ELF-1 (cell line): ENCODE measurements at regions not wholly inside any gene's neighbourhood (a gene's known extent, or its start where the extent isn't known, plus 50 kb on each side); places are given as distances from the start of the nearest gene placed in this dataset.
A peak's percentile ranks its signal among the peaks of the same experiment; 100 is the strongest.

ENCODE experiments used
- DNase-seq: peaks from one replicate; pipeline ENCODE4 v3.0.0-alpha.2; 2016; ENCODE audit warnings: low read depth, low spot score

DNA sequence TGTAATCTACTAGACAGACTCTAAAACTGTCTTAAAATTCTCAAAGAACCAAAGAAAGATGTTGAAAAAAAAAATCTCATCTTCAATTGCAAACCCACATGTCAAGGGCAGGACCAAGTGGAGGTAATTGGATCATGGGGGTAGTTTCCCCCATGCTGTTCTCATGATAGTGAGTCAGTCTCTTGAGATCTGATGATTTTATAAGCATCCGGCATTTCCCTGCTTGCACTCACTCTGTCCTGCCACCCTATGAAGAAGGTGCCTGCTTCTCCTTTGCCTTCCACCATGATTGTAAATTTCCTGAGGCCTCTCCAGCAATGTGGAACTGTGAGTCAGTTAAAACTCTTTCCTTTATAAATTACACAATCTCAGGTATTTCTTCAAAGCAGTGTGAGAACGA, 257.0 kb downstream of the HHIPL2 start:
- no peak for DNase-seq

DNA sequence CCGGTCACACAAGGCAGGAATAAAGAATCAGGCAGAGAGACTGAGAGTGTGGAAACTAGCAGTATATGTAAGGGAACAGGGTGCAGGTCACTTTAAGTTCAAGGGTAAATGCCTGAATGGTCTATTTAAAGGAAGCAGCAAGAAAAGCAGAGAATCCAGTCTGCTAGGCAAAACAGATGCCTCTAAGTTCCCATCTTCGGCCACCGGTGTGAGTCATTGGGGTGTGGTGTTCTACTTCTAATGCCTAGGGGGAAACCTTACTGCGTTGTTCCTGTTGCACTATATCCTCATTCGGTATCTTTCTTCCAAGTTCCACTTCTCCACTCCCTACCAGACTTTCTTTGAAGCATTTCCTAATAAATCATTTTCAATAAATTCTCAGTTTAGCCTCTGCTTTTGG, 259.9 kb downstream of the HHIPL2 start:
- DNase-seq, result peak; percentile 33

DNA sequence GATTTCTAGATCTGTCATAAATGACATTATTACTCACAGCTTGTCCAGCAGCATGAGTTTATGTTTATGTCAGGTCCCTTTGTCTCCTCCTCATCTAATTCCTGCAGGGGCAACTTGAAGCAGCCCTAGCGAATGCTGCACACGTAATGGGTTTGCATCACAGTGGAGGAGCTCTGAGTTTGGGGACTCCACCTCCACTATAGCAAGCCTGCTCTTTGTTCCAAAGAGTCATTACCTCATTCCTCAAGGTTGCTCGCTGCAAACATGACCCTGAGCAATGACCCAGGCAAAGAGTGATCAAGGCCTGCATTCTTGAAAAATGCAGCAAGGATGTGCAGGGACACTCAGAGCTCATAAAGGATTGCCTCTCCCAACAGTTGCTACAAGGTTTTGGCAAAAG, 261.9 kb downstream of the HHIPL2 start:
- peak; percentile 18 for DNase-seq

DNA sequence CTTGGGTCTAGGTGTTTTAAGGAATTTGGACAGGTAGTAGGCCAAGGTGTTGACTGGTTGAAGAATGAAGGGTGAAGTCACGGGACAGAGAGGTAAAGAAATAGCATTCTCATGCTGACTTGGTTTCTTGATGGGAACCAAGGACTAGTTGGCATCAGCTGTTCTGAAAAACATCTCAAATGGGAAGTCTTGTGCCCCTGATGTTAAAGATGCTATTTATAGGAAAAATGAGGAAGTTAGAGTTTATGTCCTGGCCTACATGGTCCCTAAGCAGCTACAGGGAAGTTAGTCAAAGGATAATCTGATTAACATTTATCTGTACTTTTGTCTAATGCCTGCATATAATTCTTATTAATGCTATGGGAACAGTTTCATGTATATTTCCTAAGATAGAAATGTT, 262.4 kb downstream of the HHIPL2 start:
- DNase-seq, result no peak

DNA sequence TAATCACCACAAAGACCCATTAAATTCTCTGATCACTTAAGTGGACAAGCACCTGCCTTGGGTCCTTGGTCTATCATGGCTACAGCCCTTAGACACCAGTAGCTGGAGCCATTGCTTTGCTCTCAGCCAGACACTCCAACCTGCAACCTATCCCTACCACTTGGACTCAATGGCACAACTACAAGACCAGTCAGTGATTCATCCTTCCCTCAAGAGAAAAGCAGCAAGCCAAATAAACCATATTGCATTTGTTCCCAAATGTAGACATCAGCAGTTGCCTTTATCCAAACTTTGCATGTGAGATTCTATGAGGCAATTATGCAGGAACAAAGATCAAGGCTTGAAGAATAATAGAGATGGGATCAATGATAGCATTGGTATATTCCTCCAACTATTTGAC, 263.4 kb downstream of the HHIPL2 start:
- DNase-seq, result no peak

DNA sequence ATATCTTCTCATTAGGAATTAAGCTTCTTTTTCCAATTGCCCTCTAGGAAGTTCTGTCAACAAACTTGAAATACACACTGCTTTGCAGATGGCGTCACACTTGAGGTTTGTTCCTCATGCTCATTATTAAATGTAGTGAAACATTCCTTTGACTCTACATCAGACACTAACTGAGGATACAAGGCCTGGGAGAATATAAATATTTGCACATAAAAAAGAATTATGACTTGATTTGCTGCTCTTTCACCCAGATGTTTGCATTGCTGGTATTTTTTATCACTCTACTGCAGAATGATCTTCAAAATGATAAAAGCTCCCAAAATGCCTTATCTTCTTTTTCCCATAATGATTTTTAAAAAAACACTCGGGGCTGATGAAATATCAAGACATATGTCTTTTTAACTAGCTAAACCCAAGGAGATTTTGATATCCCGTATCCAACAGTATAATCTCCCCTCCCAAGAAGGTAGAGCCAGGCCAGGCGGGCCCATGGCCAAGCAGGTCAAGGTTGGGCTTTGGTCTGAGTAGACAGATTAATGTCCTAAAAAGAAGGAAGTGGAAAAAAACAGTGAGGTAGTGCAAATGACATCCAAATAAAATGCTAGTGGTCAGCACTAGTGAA, 264.6 kb downstream of the HHIPL2 start:
- DNase-seq, result no peak

DNA sequence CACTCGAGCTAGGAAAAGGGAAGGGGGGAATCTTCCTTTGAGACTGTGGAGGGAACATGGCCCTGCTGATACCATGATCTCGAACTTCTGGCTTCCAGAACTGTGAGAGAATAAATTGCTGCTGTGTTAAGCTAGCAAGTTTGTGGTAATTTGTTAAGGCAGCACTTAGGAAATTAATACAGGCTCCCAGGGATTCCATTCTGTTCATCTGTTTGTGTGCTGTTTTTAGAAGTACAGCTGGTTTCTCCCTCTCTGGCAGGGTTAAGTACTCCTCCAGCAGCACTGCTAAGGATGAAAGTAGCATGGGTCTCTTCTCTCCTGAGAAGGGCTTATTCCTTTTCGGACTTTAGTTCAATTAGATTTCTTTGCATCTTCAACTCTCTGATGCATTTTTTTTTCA, 268.3 kb downstream of the HHIPL2 start:
- no peak for DNase-seq

DNA sequence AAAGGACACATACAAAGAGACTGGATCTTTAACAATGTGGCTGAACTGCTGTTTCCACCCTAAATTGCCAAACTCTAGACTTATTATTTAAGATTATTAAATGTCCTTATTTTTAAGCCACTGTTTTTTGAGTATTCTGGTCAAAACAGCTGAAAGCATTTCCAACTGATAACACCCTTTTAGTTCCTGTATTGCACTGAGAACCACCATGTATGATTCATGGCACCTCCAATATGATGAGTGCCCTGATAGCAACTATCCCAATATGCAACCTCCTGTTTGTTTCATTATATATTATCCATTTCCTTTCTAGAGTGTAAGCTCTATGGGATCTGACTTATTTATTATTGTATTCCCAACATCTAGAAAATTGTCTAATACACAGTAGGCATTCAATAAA, 269.4 kb downstream of the HHIPL2 start:
- no peak for DNase-seq

DNA sequence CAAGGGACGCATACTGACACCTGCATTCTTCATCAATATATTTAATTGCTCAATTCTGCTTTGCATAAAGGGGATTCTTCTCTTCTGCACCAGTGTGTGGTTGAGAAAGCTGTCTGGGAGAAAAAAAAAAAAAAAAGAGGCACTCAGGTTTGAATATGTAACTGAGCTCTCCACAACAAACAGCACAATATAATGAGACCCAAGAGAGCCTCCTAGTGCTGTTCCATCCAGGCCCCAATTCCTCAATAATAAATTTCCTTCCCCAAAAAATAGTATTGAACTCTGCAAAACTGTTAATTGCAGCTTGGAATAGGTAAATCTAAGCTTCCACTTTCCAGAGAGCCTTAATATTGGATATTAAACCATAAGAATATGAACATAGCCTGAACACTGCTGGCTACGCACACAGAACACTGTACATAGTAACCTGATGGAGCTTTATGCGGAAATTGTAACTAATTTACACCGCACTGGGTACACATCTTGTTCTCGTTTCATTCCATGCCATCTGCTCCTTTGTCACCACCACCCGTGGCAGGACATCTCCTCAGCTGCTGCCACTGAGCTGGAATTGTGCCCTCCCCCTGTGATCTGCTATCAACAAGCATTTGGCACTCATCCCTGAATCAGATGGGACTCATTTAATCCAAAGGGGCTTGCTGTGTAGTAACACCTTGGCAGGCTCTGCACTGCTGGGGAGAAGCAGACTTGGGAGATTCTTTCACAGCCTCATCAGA, 272.0 kb downstream of the HHIPL2 start:
- no peak for DNase-seq

DNA sequence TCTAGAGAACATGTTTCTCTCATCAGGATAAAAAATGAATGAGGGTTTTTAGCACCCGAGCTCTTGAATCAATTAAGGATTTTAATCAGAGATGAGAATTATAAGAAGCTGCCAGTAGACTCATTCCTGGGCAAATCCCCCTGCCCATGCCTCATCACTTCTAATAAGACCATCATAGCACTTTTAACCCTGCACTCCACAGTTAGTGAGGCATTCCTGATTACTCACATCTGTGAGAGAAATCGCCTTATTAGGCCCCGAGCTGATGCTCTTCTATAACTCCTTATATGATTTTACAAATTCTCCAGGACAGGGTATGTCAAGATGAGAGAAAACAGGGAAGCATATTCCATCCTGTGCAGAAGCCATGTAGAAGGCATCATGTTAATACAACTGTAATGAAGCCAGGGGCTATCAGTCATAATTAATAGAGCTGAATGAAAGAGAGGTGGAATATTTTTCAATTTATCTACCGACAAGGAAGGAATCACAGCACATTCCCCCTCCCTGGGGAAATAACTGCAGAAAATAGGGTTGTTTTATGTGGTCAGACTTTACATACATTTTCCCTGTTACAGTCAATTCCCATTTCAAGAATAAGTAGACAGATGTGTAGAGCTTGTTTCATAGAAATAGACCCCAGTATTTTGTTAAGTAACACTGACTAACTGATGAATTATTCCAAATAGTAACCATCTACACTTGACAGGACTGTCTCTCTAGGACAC, 272.7 kb downstream of the HHIPL2 start:
- DNase-seq, result no peak

DNA sequence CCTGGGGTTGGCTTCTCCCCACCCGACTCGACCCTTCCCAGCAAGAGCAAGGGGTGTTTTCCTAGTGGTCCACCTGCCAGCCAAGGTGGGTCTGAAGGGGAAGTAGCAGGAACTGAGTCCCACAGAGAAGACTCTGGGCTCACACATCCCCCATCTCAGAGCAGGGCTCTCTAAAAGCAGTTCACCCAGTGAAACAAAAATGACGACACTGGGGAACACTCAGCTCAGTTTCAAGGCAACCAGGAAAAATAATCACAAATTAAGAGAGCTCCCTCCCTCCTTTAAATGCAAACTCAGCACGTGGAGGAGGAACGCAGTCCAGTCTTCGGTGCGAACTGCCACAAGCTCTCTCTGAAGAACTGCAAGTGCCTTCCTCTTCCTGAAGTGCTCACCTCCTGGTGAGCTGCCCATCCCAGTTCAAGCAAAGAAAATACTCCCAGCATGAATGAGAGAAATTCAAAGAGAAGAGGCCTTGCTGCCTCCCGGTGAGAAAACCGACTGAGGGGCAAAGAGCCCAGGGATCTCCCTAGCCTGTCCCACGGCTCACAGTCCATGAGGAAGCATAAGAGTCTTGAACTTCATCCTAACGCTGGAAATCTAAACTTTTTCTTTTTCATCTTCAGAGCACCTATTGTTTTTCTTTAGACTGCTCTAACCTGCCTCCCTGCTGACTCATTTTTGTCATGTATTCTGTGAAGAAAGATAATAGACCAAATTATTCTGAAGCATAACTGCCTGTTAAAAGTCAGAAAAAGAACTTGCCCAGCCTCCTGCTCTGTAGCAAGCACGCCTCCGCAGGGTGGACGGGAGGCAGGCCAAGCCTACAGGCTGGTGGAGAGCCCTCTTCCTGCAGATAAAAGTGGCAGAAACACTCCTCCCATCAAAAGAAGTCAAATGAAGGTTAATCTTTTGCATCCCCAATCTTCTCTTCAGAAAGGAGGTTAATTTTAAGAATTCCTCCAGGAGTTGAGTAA, 281.4 kb downstream of the HHIPL2 start:
- peak; percentile 27 for DNase-seq

DNA sequence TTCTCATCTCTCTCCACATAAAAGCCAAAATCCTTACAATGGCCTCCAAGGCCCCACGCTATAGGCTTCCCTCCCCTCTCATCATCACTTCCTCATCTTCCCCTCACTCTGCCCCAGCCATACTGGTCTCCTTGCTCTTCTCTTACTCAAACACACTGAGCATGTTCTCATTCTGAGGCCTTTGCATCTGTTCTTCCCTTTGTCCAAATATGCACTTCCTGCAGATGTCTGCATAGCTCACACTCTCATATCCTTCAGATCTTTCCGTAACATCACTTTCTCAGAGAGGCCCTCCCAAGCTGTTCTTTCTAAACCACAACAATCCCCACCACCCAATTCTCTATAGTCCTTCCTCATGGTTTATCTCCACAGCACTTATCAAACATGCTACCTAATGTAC, 284.1 kb downstream of the HHIPL2 start:
- DNase-seq, result no peak

DNA sequence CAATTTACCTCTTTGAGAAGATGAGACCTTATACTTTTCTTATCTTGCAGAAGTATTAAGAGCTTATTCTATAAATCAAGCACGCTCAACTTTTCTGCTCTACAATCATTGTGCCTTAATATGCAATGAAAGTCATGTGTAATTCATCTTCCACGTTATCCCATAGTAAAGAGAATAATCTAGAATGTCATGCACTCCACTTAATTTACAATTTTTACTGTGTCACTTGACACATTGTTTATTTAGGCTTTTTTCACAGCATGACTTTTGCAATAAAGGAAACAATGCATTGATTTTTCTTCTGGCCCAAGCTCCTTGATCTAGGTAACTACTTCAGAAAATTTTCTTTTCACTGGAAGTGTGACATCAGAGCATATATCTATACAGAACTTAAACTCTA, 290.9 kb downstream of the HHIPL2 start:
- no peak for DNase-seq

DNA sequence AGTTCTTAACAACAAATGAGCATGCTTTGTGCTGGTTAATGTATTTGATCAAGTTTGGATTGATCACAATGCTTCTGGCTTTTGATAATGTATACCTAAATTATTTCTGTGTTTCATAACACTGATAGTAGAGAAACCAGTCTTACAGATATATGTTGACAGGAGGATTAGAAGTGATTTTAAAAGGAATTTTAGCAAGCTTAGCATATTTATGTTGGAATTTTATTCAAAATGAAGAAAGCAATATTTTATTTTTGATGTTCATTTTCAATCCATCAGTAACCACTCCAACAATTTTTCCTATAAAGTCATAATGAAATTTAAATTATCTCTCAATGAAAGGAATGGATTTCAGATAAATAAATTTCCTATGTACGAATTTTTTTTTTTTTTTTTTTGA, 291.8 kb downstream of the HHIPL2 start:
- DNase-seq, result no peak

DNA sequence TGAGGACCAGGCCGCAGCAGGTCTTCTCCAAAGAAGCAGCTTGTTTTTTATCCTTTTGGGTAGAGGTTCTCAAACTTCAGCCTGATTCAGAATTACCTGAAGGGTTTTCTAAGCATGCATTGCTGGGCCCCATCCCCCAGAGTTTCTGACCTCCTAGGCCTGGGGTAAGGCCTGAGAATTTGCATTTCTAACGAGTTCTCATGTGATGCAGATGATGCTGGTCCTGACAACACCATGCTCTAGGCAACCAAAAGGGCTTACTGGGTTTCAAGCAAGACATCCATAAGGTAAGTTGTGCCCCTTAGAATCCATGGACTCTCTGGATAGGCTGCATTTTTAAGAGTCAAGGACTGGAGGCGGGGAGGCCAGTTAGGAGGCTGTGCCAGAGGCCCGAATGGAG, 295.1 kb downstream of the HHIPL2 start:
- DNase-seq, result no peak

DNA sequence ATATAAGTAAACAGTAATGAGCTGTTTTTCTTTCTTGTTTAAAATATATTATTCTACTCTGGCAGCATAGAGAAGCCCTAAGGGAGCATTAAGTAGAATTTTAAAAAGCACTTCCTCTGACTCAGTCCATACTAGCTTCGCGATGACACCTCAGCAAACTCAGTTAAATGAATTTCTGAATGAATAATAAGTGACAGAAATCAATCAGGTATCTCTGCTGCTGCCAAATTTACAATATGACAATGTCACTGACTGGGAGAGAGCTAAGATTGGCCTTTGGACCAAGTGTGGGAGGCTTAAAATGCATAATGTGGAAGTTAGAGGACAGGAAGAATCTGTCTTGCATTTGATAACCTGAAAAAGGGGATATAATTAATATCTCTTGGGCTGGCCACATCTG, 296.1 kb downstream of the HHIPL2 start:
- no peak for DNase-seq

DNA sequence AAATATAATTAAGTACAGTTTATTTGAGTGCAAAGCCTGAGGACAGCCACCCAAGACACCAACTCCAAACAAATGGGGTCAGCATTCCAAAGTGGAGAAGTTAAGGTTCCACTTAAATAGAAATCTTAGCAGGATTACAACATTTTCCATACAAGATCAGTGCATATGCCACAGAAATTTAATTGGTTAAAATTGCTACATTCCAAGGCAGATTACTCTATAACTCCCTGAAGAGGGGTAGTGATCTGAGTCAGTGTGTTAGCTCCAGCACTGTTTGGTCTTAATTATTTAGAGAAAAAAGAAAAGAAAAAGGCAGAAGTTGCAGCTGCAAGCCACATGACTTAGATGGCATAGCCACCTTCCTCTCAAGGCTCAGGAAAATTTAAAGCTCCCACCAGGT, 297.5 kb downstream of the HHIPL2 start:
- DNase-seq, result no peak

DNA sequence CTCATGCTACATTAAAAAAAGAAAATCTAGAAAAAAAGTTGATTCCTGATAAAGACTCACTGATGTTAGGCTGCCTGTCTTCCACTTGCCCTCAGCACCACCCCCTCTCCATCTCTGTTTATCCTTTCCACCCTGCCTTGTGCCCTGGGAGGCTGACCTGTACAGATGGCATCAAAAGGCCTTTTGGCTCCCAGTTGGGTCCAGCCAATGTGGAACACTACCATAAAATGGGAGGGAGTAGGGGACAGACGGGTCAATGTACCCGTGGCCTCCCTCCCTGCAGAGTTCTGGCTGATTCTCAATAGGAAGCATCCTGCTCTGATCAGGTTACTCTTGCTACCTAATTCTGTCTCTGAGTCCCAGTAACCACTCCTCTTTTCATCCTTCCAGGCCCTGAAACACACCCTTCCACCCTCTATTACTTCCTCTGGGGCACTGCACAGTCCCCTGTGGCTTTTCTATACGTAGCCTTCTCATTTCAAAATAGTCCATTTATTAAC, 300.0 kb downstream of the HHIPL2 start:
- DNase-seq, result no peak

DNA sequence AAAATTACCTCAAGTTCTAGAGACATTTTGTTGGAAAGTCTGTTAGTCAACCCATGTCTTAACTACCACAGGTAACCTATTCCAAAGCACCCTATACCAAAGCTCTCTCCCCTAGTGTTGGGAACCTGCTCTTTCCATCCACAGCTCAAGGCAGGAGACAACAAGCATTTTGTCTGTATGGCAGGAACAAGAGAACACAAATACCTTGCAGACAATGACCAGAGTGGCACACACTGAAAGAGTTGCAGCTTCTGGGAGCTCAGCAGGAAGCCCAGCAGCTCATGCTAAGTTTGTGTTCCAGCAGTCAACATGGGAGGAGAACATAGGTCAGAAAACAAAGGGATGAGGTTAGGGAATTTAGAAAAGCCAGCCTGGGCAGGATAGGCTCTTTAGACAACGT, 300.8 kb downstream of the HHIPL2 start:
- peak; percentile 63 for DNase-seq

DNA sequence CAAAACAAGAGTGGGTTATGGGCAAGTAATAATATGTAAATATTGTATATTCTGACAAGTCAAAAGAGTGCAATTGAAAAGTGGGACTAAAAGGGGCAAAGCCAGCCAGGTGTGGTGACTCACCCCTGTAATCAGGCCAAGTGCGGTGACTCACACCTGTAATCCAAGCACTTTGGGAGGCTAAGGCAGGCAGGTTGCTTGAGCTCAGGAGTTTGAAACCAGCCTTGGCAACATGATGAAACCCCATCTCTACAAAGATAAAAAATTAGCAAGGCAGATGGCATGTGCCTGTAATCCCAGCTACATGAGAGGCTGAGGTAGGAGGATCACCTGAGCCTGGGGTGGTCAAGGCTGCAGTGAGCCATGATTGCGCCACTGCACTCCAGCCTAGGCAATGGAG, 304.0 kb downstream of the HHIPL2 start:
- no peak for DNase-seq

DNA sequence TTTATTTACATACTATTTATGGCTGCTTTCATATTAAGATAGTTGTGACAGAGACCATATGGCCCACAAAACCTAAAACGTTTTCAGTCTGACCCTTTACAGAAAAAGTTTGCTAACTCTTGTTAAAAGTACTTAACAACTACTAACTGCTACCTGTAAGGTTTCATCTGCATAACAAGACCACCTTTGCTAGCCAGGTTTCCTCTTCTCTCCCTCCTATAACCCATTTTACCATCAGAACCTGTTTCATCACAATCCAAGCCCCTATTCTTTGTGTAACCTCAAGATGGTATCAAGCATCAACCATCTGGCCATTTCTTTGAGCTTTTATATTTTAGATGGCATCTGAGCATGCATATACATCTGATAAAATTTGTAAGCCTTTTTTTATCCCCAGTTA, 305.4 kb downstream of the HHIPL2 start:
- DNase-seq, result no peak

DNA sequence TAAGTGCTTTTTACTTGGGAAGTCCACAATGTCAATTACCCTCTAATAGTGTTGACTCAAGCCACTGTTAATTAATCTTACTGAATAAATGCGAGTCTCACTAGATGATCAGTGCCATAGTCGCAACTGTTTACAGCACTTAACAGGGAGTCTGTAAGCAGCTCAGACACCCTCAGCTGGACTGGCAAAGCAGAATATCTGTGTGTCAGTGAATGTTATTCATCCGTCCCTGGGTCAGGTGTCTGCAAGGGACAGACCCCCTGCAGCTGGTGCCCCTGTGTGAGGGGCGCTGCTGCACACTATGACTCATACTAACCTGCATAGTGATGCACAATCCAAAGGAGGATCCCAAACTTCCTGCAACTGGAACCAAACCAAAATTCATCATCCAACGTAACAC, 306.5 kb downstream of the HHIPL2 start:
- DNase-seq, result no peak
